ENCODE measurements at regions not wholly inside any gene's neighbourhood (a gene's known extent, or its start where the extent isn't known, plus 50 kb on each side); places are given as distances from the start of the nearest gene placed in this dataset.

DNA sequence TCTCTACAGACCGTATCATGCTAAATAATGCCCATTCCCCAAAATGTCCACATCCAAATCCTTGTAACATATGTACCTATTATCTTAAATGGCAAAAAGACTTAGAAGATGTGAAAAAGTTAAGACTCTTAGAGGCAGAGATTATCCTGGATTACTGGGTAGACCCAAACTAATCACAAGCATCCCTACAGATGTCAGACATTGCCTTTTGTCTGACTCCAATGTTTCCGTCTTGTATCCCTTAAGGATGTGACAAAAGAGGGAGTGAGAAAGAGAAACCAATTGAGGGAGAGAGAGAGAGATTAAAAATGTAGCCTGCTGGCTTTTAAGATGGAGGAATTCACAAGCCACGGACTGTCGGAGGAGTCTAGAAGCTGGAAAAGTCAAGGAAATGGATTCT lies 401.9 kb upstream of the FSTL5 start (continued):
- TF ChIP-seq, protein P1, sequence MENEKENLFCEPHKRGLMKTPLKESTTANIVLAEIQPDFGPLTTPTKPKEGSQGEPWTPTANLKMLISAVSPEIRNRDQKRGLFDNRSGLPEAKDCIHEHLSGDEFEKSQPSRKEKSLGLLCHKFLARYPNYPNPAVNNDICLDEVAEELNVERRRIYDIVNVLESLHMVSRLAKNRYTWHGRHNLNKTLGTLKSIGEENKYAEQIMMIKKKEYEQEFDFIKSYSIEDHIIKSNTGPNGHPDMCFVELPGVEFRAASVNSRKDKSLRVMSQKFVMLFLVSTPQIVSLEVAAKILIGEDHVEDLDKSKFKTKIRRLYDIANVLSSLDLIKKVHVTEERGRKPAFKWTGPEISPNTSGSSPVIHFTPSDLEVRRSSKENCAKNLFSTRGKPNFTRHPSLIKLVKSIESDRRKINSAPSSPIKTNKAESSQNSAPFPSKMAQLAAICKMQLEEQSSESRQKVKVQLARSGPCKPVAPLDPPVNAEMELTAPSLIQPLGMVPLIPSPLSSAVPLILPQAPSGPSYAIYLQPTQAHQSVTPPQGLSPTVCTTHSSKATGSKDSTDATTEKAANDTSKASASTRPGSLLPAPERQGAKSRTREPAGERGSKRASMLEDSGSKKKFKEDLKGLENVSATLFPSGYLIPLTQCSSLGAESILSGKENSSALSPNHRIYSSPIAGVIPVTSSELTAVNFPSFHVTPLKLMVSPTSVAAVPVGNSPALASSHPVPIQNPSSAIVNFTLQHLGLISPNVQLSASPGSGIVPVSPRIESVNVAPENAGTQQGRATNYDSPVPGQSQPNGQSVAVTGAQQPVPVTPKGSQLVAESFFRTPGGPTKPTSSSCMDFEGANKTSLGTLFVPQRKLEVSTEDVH (IDR thresholded peaks at IDR 0.05; ENCODE audit: low read depth, partially characterized antibody) = no peak
- TF ChIP-seq, protein P2, sequence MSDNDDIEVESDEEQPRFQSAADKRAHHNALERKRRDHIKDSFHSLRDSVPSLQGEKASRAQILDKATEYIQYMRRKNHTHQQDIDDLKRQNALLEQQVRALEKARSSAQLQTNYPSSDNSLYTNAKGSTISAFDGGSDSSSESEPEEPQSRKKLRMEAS (IDR thresholded peaks at IDR 0.05; ENCODE audit: low read depth, low read length) = no peak
- TF ChIP-seq BACH1 (IDR thresholded peaks at IDR 0.05; ENCODE audit: borderline replicate concordance) (no peak), HCFC1 (IDR thresholded peaks at IDR 0.05; ENCODE audit: low read length) (no peak)

DNA sequence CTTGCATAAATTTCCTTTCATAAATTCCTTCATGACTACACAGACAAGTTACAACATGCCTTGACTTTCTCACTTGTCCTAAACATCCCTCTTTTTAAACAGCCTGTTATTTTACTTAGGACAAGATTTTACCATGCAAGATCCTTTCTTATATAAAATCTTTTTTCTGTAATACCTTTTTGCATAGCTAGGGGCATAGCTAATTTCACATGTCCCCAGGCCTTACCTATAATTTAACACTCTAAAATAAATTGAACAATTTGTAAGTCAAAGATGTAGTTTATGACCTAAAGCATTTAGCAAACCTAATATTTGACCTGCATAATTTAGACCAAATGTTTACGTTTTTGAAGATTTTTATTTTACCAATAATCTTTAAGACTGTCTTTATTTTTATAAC lies 396.3 kb upstream of the FSTL5 start:
- Histone ChIP-seq H3K36me3 (ENCODE audit: control insufficient read depth in 2 of 2, insufficient read depth in 2 of 2, low read length in 1 of 2) (no peaks in the 10 kb centered on the region), H3K9me3 (replicated peaks; ENCODE audit: control insufficient read depth, insufficient read depth, low read length) (no peaks in the 10 kb centered on the region), H2AFZ (ENCODE audit: control insufficient read depth, low read depth, low read length) (no peak overlapping the region), H3K4me2 (ENCODE audit: control insufficient read depth, insufficient read depth) (no peak overlapping the region), H3K27me3 (replicated peaks in 1 of 2; ENCODE audit: control insufficient read depth in 2 of 2, insufficient read depth in 2 of 2, low read length in 1 of 2) (no peaks in the 10 kb centered on the region), H3K79me2 (ENCODE audit: control insufficient read depth, insufficient read depth, low read length) (no peaks in the 10 kb centered on the region), H3K9ac (ENCODE audit: control insufficient read depth, insufficient read depth, low read length) (no peak overlapping the region), H3K4me3 (no peak overlapping the region), H3K4me1 (ENCODE audit: control insufficient read depth, insufficient read depth, low read length) (no peaks in the 10 kb centered on the region), H4K20me1 (ENCODE audit: control insufficient read depth, insufficient read depth) (no peaks in the 10 kb centered on the region), H3K27ac (ENCODE audit: control insufficient read depth, insufficient read depth) (no peak overlapping the region)
- intact Hi-C loops (cut with micrococcal nuclease; ENCODE audit: unreplicated experiment) = no loop called here
- ChIA-PET POLR2A (no interaction called here), CTCF (interaction anchor here (0.7 kb wide), 1 partner anchor 27 kb away, joined by 3 read pairs; no protein-coding TSS in a partner anchor), RAD21 (ENCODE audit: unreplicated experiment) (no interaction called here), SMC1A (ENCODE audit: uncharacterized antibody, unreplicated experiment) (interaction anchor here (1.1 kb wide), 1 partner anchor 11 kb away, joined by 4 read pairs; no protein-coding TSS in a partner anchor)
- ATAC-seq = no peak
- 0% methylated on average over 1 of the region's 1 CpG for WGBS (ENCODE audit: insufficient coverage, insufficient replicate concordance, low lambda C conversion rate, missing lambda C conversion rate)
- BruUV-seq (replicated peaks) = no TSS peak
- no peak for FAIRE-seq
- in situ Hi-C loops (cut with MboI) = no loop called here
- no peak for DNase-seq (ENCODE audit: low read depth, low spot score)
- TF ChIP-seq KDM1A (IDR thresholded peaks at IDR 0.05; ENCODE audit: borderline replicate concordance) (no peak), SPI1 (IDR thresholded peaks at IDR 0.05; ENCODE audit: borderline replicate concordance, insufficient read depth, low read depth, low read length) (no peak), NR2F1 (conservative IDR thresholded peaks at IDR 0.05) (no peak), SMC3 (IDR thresholded peaks at IDR 0.05; ENCODE audit: borderline replicate concordance, low read length) (no peak), EGR1 (IDR thresholded peaks at IDR 0.05; ENCODE audit: borderline replicate concordance in 1 of 2, low read depth in 2 of 2, low read length in 2 of 2) (no peak), RBBP5 (conservative IDR thresholded peaks at IDR 0.05) (no peak), ZNF274 (IDR thresholded peaks at IDR 0.05; ENCODE audit: insufficient read depth, insufficient read length) (no peak), ZNF24 (IDR thresholded peaks at IDR 0.05) (no peak), IKZF2 (IDR thresholded peaks at IDR 0.05) (no peak), GATAD2B (conservative IDR thresholded peaks at IDR 0.05; ENCODE audit: low read depth) (no peak)
- TF ChIP-seq, protein P3, sequence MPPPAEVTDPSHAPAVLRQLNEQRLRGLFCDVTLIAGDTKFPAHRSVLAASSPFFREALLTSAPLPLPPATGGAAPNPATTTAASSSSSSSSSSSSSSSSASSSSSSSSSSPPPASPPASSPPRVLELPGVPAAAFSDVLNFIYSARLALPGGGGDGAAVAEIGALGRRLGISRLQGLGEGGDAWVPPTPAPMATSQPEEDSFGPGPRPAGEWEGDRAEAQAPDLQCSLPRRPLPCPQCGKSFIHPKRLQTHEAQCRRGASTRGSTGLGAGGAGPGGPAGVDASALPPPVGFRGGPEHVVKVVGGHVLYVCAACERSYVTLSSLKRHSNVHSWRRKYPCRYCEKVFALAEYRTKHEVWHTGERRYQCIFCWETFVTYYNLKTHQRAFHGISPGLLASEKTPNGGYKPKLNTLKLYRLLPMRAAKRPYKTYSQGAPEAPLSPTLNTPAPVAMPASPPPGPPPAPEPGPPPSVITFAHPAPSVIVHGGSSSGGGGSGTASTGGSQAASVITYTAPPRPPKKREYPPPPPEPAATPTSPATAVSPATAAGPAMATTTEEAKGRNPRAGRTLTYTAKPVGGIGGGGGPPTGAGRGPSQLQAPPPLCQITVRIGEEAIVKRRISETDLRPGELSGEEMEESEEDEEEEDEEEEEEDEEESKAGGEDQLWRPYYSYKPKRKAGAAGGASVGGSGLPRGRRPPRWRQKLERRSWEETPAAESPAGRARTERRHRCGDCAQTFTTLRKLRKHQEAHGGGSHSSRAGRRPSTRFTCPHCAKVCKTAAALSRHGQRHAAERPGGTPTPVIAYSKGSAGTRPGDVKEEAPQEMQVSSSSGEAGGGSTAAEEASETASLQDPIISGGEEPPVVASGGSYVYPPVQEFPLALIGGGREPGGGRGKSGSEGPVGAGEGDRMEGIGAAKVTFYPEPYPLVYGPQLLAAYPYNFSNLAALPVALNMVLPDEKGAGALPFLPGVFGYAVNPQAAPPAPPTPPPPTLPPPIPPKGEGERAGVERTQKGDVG (CRISPR knock-in tag; IDR thresholded peaks at IDR 0.05) = no peak
- TF ChIP-seq, protein P4, sequence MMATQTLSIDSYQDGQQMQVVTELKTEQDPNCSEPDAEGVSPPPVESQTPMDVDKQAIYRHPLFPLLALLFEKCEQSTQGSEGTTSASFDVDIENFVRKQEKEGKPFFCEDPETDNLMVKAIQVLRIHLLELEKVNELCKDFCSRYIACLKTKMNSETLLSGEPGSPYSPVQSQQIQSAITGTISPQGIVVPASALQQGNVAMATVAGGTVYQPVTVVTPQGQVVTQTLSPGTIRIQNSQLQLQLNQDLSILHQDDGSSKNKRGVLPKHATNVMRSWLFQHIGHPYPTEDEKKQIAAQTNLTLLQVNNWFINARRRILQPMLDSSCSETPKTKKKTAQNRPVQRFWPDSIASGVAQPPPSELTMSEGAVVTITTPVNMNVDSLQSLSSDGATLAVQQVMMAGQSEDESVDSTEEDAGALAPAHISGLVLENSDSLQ (IDR thresholded peaks at IDR 0.05) = no peak
- TF ChIP-seq, protein P5, sequence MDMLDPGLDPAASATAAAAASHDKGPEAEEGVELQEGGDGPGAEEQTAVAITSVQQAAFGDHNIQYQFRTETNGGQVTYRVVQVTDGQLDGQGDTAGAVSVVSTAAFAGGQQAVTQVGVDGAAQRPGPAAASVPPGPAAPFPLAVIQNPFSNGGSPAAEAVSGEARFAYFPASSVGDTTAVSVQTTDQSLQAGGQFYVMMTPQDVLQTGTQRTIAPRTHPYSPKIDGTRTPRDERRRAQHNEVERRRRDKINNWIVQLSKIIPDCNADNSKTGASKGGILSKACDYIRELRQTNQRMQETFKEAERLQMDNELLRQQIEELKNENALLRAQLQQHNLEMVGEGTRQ (IDR thresholded peaks at IDR 0.05; ENCODE audit: borderline replicate concordance, low read depth, low read length) = no peak

Measured in GM12878 (cell line).